ENCODE measurements at regions not wholly inside any gene's neighbourhood (a gene's known extent, or its start where the extent isn't known, plus 50 kb on each side); places are given as distances from the start of the nearest gene placed in this dataset.

DNA sequence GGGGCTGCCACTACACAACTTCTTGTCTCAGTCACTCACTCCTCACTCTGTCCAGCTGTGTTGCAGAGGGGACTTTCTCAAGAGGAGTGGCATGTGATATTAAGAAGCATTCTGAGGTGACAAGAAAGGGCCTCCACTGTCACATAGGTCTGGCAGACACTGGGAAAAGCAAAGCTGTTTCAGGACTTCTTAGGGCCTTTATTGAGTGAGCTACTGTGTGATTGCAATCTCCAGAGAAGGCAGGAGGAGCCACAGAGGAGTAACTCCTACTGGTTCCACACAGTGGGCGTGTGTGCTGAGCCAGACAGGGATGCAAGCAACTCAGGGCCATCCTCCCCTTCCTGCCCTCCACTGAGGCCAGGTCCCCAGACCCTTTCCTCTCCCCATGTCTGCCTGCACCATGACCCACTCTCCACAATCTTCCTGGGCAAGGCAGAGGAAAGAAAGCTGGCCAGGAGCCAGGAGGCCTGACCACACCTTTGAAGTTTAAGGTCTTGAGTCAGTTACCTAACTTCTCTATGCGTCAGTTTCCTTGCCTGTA is 262.0 kb upstream of the ZMIZ1 start:
- no peak overlapping the region for H3K27ac ChIP-seq (ENCODE audit: low read length in 2 of 2)
- Mint-ChIP-seq H3K4me3 (no peak overlapping the region), H3K9me3 (ENCODE audit: insufficient read depth) (no peaks in the 10 kb centered on the region), H3K4me1 (no peaks in the 10 kb centered on the region), H3K27ac (no peak overlapping the region), H3K27me3 (peaks cover 9% of the 10 kb centered on the region)
- H3K9ac ChIP-seq (ENCODE audit: low read length): no peak overlapping the region
- CTCF ChIA-PET: no interaction called here
- whole genome bisulfite sequencing (ENCODE audit: insufficient coverage): 89% methylated on average over 1 of the region's 2 CpGs
- H3K36me3 ChIP-seq (replicated peaks in 1 of 2; ENCODE audit: control extremely low read depth in 1 of 2, control insufficient read depth in 1 of 2, extremely low read depth in 1 of 2, insufficient read depth in 2 of 2, low read length in 1 of 2): no peaks in the 10 kb centered on the region
- no peaks in the 10 kb centered on the region for H3K9me3 ChIP-seq (ENCODE audit: control extremely low read depth in 1 of 3, control insufficient read depth in 2 of 3, insufficient read depth in 1 of 3, low read length in 2 of 3)
- POLR2A ChIA-PET: no interaction called here
- DNase-seq (no peak), ATAC-seq (ENCODE audit: low read depth) (no peak)
- TF ChIP-seq, protein P1, sequence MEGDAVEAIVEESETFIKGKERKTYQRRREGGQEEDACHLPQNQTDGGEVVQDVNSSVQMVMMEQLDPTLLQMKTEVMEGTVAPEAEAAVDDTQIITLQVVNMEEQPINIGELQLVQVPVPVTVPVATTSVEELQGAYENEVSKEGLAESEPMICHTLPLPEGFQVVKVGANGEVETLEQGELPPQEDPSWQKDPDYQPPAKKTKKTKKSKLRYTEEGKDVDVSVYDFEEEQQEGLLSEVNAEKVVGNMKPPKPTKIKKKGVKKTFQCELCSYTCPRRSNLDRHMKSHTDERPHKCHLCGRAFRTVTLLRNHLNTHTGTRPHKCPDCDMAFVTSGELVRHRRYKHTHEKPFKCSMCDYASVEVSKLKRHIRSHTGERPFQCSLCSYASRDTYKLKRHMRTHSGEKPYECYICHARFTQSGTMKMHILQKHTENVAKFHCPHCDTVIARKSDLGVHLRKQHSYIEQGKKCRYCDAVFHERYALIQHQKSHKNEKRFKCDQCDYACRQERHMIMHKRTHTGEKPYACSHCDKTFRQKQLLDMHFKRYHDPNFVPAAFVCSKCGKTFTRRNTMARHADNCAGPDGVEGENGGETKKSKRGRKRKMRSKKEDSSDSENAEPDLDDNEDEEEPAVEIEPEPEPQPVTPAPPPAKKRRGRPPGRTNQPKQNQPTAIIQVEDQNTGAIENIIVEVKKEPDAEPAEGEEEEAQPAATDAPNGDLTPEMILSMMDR (IDR thresholded peaks at IDR 0.05): no peak
- TF ChIP-seq EZH2 (IDR thresholded peaks at IDR 0.05; ENCODE audit: borderline replicate concordance, insufficient read depth, low read depth, low read length, poor library complexity, severe bottlenecking): no peak
- no peak overlapping the region for H3K4me3 ChIP-seq (ENCODE audit: control extremely low read depth in 1 of 5, extremely low read depth in 1 of 5, insufficient read depth in 1 of 5, low read depth in 2 of 5, low read length in 4 of 5)
- H4K20me1 ChIP-seq (ENCODE audit: control insufficient read depth, insufficient read depth, low read length, poor library complexity, severe bottlenecking): no peaks in the 10 kb centered on the region
- H3K4me2 ChIP-seq (replicated peaks; ENCODE audit: low read depth, low read length, poor library complexity, severe bottlenecking): no peak overlapping the region
- H3K79me2 ChIP-seq (ENCODE audit: control insufficient read depth, insufficient read depth, low read length): no peaks in the 10 kb centered on the region
- no peaks in the 10 kb centered on the region for H3K4me1 ChIP-seq (ENCODE audit: control insufficient read depth in 2 of 2, insufficient read depth in 2 of 2, low read length in 2 of 2)
- H3K27me3 ChIP-seq (replicated peaks in 1 of 4; ENCODE audit: control extremely low read depth in 1 of 4, control insufficient read depth in 3 of 4, insufficient read depth in 4 of 4, low read length in 3 of 4): peaks cover 0 to 4% (median 0%) of the 10 kb centered on the region in 4 experiments
- intact Hi-C loops (cut with micrococcal nuclease): no loop called here
- no peak overlapping the region for H2AFZ ChIP-seq (ENCODE audit: insufficient read depth, low read depth, low read length, poor library complexity, severe bottlenecking)

DNA sequence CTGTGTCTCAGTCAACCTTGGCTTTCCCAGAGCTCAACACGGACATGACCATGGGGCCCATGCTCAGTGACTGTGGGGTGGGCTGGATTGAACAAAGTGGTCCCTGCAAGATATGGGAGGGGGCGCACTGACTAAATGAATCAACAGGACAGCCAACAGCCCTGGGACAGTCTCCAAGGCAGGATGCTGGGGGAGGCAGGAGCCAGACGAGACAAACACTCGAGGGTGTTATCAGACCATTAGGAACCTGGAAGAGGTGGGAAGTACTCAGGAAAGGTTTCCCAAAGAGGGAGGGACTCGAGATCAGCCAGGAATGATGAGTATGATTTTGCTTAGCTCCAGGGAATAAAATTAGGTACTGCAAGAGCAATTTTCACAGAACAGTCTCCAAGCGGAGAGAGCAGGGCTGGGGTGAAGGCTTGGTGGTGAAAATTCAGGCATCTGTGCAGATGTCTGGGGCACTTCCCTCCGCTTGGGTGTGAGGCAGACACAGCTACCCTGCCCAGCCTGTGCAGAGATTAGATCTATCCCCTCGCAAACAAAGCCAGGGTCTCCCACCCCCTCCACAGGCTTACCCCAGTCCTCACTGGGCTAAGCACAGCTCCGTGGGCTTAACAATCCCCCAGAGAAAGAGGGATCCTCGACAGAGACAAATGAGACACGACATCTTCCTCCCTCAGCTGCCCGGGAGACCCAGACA is 261.1 kb upstream of the ZMIZ1 start:
- Histone ChIP-seq H3K9me3 (ENCODE audit: control extremely low read depth in 1 of 3, control insufficient read depth in 2 of 3, insufficient read depth in 1 of 3, low read length in 2 of 3) (no peaks in the 10 kb centered on the region), H3K27me3 (replicated peaks in 1 of 4; ENCODE audit: control extremely low read depth in 1 of 4, control insufficient read depth in 3 of 4, insufficient read depth in 4 of 4, low read length in 3 of 4) (peaks cover 0 to 4% (median 0%) of the 10 kb centered on the region in 4 experiments), H2AFZ (ENCODE audit: insufficient read depth, low read depth, low read length, poor library complexity, severe bottlenecking) (no peak overlapping the region), H3K4me2 (replicated peaks; ENCODE audit: low read depth, low read length, poor library complexity, severe bottlenecking) (no peak overlapping the region), H3K27ac (ENCODE audit: low read length in 2 of 2) (no peak overlapping the region), H3K79me2 (ENCODE audit: control insufficient read depth, insufficient read depth, low read length) (no peaks in the 10 kb centered on the region), H3K36me3 (replicated peaks in 1 of 2; ENCODE audit: control extremely low read depth in 1 of 2, control insufficient read depth in 1 of 2, extremely low read depth in 1 of 2, insufficient read depth in 2 of 2, low read length in 1 of 2) (no peaks in the 10 kb centered on the region), H3K4me3 (ENCODE audit: control extremely low read depth in 1 of 5, extremely low read depth in 1 of 5, insufficient read depth in 1 of 5, low read depth in 2 of 5, low read length in 4 of 5) (no peak overlapping the region), H3K4me1 (ENCODE audit: control insufficient read depth in 2 of 2, insufficient read depth in 2 of 2, low read length in 2 of 2) (no peaks in the 10 kb centered on the region), H3K9ac (ENCODE audit: low read length) (no peak overlapping the region), H4K20me1 (ENCODE audit: control insufficient read depth, insufficient read depth, low read length, poor library complexity, severe bottlenecking) (no peaks in the 10 kb centered on the region)
- H3K4me1 Mint-ChIP-seq: no peaks in the 10 kb centered on the region
- ATAC-seq (ENCODE audit: low read depth) (no peak), DNase-seq (no peak)
- intact Hi-C loops (cut with micrococcal nuclease): no loop called here
- CTCF ChIA-PET: interaction anchor here (0.6 kb wide), 1 partner anchor 1853 kb away, joined by 3 read pairs; no protein-coding TSS in a partner anchor
- POLR2A ChIA-PET: no interaction called here
- 86% methylated on average over 10 of the region's 12 CpGs for WGBS (ENCODE audit: insufficient coverage)
- no peak overlapping the region for H3K4me3 Mint-ChIP-seq
- peaks cover 17% of the 10 kb centered on the region for H3K27me3 Mint-ChIP-seq
- no peaks in the 10 kb centered on the region for H3K9me3 Mint-ChIP-seq (ENCODE audit: insufficient read depth)
- TF ChIP-seq, protein P1 (IDR thresholded peaks at IDR 0.05): no peak
- no peak for TF ChIP-seq EZH2 (IDR thresholded peaks at IDR 0.05; ENCODE audit: borderline replicate concordance, insufficient read depth, low read depth, low read length, poor library complexity, severe bottlenecking)
- no peak overlapping the region for H3K27ac Mint-ChIP-seq
